ENCODE measurements at regions not wholly inside any gene's neighbourhood (a gene's known extent, or its start where the extent isn't known, plus 50 kb on each side); places are given as distances from the start of the nearest gene placed in this dataset.
"Not testable (repeated sequence)": the region's sequence is repeated elsewhere in the genome, so short reads cannot be mapped to it uniquely, and the experiment has no call there.

- DNase-seq (ENCODE audit: low read depth in 3 of 3, low spot score in 2 of 3) = no peak
Measured at GRCh38 chrX:138875472-138875871, 164.0 kb upstream of the FGF13 start.

- DNase-seq (ENCODE audit: low read depth in 3 of 3, low spot score in 2 of 3) = no peak
Measured at GRCh38 chrX:138874271-138874935, 162.9 kb upstream of the FGF13 start.

DNA sequence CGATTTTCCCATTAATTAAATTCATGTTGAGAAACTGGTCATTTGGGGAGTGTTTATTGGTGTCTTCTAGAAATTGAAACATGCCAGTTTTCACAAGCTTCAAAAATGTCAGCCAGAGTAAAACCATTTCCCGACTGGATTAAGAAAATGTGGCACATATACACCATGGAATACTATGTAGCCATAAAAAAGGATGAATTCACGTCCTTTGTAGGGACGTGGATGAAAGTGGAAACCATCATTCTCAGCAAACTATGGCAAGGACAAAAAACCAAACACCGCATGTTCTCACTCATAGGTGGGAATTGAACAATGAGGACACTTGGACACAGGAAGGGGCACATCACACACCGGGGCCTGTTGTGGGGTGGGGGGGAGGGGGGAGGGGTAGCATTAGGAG lies 162.1 kb upstream of the FGF13 start:
- DNase-seq (ENCODE audit: low read depth in 3 of 3, low spot score in 2 of 3) = not testable (repeated sequence)

GRCh38 chrX:138872537-138872936 lies 161.0 kb upstream of the FGF13 start:
- no peak for DNase-seq (ENCODE audit: low read depth in 3 of 3, low spot score in 2 of 3)

DNA sequence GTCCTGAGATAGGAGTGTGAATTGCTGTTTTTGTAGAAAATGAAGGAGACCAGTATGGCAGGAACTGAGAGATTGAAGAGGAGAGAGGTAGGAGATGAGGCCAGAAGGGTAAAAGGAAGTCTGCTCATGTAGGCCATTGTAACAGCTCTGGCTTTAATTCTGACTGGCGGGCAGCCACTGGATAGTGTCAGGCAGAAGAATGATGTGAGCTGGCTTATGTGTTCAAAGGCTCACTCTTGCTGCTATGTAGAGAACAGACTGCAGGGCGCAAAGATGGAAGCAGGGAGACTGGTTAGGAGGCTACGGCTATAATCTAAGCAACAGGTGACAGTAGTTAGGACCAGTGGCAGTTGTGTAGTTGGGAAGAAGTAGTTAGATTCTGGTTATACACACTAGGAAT lies 160.2 kb upstream of the FGF13 start:
- no peak for DNase-seq (ENCODE audit: low read depth in 3 of 3, low spot score in 2 of 3)

DNA sequence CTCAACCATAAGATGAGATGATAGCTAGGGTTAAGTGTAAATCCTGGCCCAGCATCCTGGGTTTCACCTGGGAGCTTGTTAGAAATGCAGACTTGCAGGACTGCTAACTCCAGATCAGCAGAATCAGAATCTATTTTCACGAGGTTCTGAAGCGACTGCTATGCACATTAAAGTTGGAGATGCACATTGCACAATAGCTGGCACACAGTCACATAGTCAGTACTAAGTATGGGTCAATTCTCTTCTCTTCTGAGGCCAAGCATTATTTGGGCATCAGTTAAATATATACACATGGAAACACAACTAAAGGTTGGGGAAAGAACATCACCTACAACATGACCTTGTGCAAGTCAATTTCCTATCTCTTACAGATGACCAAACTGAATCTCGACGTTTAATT lies 155.1 kb upstream of the FGF13 start:
- DNase-seq (ENCODE audit: low read depth in 3 of 3, low spot score in 2 of 3) = no peak

- DNase-seq (ENCODE audit: low read depth in 3 of 3, low spot score in 2 of 3) = no peak
Measured at GRCh38 chrX:138865093-138865649, 153.7 kb upstream of the FGF13 start.

- no peak for DNase-seq (ENCODE audit: low read depth in 3 of 3, low spot score in 2 of 3)
Measured at GRCh38 chrX:138859421-138859820, 147.9 kb upstream of the FGF13 start.

GRCh38 chrX:138858951-138859350 lies 147.4 kb upstream of the FGF13 start:
- DNase-seq (ENCODE audit: low read depth in 3 of 3, low spot score in 2 of 3) = no peak

DNA sequence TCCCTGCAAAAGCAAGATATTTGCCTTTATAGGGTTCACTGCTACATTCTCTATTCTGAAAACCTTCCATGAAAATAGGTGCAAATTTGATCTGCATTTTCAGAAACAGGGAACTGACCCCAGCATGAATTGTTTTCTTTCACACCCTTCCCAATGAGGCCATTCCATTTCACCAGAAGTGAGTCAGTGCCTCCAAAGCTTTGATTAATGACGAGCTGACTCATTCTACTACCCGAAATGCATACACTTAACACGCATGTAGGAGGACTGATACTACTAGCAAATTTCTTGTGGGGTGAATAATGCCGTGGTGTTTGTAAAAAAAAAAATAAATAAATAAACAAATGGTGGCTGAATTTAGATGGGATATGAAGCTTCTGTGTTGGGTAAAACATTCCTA lies 146.9 kb upstream of the FGF13 start:
- DNase-seq (ENCODE audit: low read depth in 3 of 3, low spot score in 2 of 3) = no peak

DNA sequence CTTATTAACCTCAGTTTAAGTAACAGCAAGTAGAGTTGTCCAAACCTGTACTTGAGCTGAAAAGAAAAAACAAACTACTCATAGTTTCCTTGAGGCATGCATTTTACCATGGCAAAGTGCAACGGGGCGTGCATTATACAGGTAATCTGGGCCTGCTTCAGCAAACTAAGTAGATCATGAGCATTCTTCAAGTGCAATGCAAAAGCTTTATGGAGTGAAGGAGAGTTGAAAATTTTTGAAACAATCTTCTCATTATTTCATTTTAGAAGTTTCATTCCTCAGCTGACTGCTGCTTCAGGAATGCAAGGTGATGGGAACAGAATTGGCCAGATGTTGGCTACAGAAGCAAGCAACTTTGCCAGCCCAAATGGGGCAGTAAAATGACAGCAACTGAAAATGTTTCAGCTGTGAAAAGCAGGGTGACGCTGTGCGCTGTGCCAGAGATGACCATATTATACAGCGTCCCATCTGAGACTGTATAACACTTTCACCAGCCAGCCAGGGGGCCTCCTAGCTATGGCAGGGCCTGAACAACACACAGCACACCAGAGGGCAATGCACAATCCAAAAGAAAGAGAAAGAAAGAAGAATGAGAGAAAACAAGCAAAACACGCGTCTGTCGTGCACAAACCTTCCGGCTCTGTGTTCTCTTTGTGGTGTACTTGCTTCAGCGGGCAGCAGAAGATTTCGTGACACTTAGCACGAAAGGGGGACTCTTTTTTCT lies 145.5 kb upstream of the FGF13 start:
- DNase-seq (ENCODE audit: low read depth in 3 of 3, low spot score in 2 of 3) = no peak

- no peak for DNase-seq (ENCODE audit: low read depth in 3 of 3, low spot score in 2 of 3)
Measured at GRCh38 chrX:138853936-138854335, 142.4 kb upstream of the FGF13 start.

GRCh38 chrX:138849521-138849920 lies 138.0 kb upstream of the FGF13 start:
- no peak for DNase-seq (ENCODE audit: low read depth in 3 of 3, low spot score in 2 of 3)

DNA sequence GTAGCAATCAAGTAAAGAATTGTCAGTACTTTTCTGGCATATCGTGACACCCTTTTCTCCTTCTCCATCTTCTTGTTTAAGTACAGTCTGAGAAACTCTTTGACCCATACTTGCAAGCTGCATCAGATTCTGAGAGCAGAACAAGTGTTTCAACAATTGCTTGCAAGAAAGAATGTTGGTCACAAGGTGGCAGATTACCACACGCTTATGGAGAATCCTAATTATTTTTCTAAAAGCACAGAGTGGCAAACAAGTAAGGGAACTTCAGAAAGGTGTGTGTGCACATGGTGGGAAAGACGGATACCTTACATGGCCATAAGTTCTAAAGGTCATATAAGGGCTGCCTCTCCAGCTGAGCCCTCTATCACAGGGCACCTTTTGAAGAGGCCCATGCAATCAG lies 136.4 kb upstream of the FGF13 start:
- peak in 1 of 3 donors; percentile 6 for DNase-seq (ENCODE audit: low read depth in 3 of 3, low spot score in 2 of 3)

DNA sequence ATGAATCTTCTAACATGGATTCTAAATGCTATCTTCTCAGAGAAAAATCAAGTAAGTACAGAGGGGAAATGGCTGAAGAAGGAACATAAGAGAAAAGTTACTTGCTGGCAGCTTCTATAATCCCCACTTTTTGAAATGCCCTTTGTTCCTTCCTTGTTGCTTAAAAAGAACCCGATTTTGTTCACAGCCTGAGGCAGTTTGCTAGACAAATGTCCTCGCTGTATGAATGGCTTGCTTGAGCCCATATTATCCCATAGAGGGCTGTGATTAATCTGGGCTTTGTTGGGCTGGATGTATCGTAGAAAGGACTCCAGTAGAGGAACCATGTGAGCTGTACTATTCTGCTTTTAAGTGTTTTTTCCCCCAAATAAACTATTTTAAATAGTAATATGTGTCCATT lies 134.3 kb upstream of the FGF13 start:
- no peak for DNase-seq (ENCODE audit: low read depth in 3 of 3, low spot score in 2 of 3)

DNA sequence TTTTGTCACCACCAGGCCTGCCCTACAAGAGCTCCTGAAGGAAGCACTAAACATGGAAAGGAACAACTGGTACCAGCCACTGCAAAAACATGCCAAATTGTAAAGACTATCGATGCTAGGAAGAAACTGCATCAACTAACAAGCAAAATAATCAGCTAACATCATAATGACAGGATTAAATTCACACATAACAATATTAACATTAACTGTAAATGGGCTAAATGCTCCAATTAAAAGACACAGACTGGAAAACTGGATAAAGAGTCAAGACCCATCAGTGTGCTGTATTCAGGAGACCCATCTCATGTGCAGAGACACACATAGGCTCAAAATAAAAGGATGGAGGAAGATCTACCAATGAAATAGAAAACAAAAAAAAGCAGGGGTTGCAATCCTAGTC lies 95.9 kb upstream of the FGF13 start:
- not testable (repeated sequence) for DNase-seq (ENCODE audit: low read depth in 3 of 3, low spot score in 2 of 3)

DNA sequence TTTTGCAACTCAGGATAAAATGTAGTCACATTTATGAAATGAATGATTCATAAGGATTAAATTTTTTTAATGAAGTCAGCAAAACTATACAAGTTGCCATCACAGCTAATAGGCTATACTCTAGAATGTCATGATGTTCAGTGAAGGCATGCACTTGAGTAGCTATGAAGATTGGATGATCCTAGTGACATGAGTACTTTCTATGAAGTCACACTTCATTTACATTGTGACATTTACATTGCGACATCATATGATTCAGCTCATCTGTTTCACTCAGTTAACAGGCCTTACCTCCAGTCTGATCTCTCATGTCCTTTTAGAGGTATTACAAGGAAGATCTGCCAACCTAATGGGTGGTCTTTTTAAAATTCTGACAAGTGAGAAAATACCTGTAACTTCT lies 82.7 kb upstream of the FGF13 start:
- no peak for DNase-seq (ENCODE audit: low read depth in 3 of 3, low spot score in 2 of 3)

DNA sequence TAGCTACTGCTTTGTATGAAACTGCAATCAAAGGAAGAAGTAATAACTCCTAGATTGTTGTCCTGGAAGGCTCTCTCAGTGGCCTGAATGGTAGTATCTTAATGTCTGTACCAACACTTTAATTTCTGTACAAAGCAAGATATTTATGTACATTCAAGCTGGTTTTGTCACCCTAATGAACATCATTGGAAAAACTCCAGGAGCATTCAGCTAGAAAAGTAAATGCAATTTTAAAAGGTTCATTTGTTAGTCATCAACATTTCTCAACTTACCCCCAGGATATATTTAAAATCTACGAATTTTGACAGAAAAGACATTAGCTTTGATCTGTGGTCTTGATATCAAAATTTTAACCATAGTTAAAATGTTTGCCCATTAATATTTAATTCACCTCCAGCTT lies 80.0 kb upstream of the FGF13 start:
- DNase-seq (ENCODE audit: low read depth in 3 of 3, low spot score in 2 of 3) = no peak

DNA sequence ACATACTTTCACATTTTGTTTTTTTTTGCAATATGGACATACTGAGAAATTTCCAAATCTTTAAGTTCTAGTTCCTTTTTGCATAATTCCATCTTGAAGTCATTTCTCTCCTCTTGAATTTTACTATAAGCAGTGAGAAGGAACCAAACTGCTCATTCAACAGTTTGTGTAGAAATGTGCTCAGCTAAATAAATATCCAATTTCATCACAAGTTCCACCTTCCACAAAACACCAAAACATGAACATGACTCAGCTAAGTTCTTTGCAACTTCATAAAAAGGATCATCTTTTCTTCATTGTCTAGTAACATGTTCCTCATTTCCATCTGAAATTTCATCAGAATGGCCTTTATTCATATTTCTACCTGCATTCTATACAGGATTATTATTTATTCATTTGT lies 77.3 kb upstream of the FGF13 start:
- no peak for DNase-seq (ENCODE audit: low read depth in 3 of 3, low spot score in 2 of 3)

GRCh38 chrX:138778576-138778909 lies 67.0 kb upstream of the FGF13 start:
- DNase-seq (ENCODE audit: low read depth in 3 of 3, low spot score in 2 of 3) = not testable (repeated sequence)

GRCh38 chrX:138777908-138778575 lies 66.5 kb upstream of the FGF13 start:
- DNase-seq (ENCODE audit: low read depth in 3 of 3, low spot score in 2 of 3) = not testable (repeated sequence)

- DNase-seq (ENCODE audit: low read depth in 3 of 3, low spot score in 2 of 3) = no peak
Measured at GRCh38 chrX:138777230-138777629, 65.7 kb upstream of the FGF13 start.

All from right renal cortex interstitium (tissue), 3 donors.